K562 (cell line): ENCODE measurements at regions not wholly inside any gene's neighbourhood (a gene's known extent, or its start where the extent isn't known, plus 50 kb on each side); places are given as distances from the start of the nearest gene placed in this dataset.

Experiments used
- CTCF ChIP-seq, 3 experiments: IDR thresholded peaks in 2 of 3; conservative IDR thresholded peaks in 1 of 3; 2 replicates each; pipeline ENCODE4 v1.5.1; 2011 to 2012; ENCODE audit warnings: low read length in 3 of 3, mild to moderate bottlenecking in 3 of 3, control low read depth in 2 of 3, improper control_type of control experiment in 1 of 3, inconsistent platforms in 1 of 3, low read depth in 1 of 3, mixed read lengths in 1 of 3, moderate library complexity in 1 of 3; ENCODE audit not compliant: insufficient read depth in 2 of 3
- HDGF ChIP-seq: fragments of 450-650 bp; IDR thresholded peaks from 2 replicates; pipeline ENCODE4 v1.6.1; 2016
- NFXL1 ChIP-seq: fragments of 450-650 bp; formaldehyde crosslinking; IDR thresholded peaks from 2 replicates; pipeline ENCODE4 v1.4.0; 2021; ENCODE audit warnings: mild to moderate bottlenecking

DNA sequence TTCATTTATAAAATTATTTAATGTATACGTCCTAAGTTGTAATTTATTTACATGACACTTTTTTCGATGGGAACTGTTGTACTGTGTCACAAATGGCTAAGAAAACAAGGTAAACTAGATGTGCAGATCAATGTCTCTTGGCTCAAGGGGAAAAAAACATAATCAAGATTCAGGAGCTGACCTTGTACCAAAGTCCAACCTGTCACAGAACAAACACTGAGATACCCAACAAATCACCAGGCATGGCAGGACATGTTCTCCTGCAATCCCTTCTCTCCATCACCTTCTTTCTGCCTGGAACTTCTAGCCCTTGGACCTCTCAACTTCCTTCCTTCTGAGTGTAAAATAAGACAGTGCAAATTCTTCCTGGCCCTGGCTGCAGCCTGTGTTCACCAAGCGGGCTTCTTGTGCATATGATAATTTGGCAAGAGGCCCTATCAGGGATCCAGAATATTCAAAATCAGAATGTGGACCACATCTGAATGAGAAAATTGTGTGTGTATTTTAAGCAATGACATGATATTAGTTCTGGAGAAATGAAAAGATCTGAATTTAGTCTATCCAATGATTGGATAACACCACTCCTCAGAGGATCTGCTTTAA is 445.9 kb downstream of the ZNF536 start:
- TF ChIP-seq NFXL1 (CRISPR knock-in tag) = no peak
- no peak for TF ChIP-seq HDGF
- TF ChIP-seq CTCF (IDR thresholded peaks at IDR 0.05 in 2 of 3, conservative IDR thresholded peaks at IDR 0.05 in 1 of 3; ENCODE audit: insufficient read depth in 2 of 3, low read depth in 1 of 3, low read length in 3 of 3) = no peak
